Liver (tissue), 8 donors: ENCODE measurements at regions not wholly inside any gene's neighbourhood (a gene's known extent, or its start where the extent isn't known, plus 50 kb on each side); places are given as distances from the start of the nearest gene placed in this dataset.

Experiments
- DNase-seq: peaks from one replicate; pipeline ENCODE4 v3.0.0-alpha.2; 2017; ENCODE audit warnings: low spot score
- H3K27ac ChIP-seq, 2 donors: one replicate each; pipeline ENCODE4 v1.7.0; 2013; ENCODE audit warnings: inconsistent platforms in 2 of 2, low read length in 2 of 2, control low read depth in 1 of 2, low read depth in 1 of 2, mild to moderate bottlenecking in 1 of 2
- H3K27me3 ChIP-seq, 4 donors: one replicate each; pipeline versions ENCODE4 v1.6.1 to v1.7.0; 2013; ENCODE audit warnings: low read length in 3 of 4, inconsistent platforms in 1 of 4, mild to moderate bottlenecking in 1 of 4, moderate library complexity in 1 of 4; ENCODE audit not compliant: control insufficient read depth in 4 of 4, insufficient read depth in 4 of 4
- H3K36me3 ChIP-seq, 4 donors: one replicate each; pipeline versions ENCODE4 v1.6.1 to v1.7.0; 2013; ENCODE audit warnings: low read length in 3 of 4, mild to moderate bottlenecking in 3 of 4, low read depth in 1 of 4, moderate library complexity in 1 of 4; ENCODE audit not compliant: control insufficient read depth in 4 of 4, insufficient read depth in 3 of 4
- H3K4me1 ChIP-seq, 4 donors: one replicate each; pipeline versions ENCODE4 v1.6.1 to v1.7.0; 2013; ENCODE audit warnings: low read length in 3 of 4, mild to moderate bottlenecking in 3 of 4, moderate library complexity in 1 of 4; ENCODE audit not compliant: control insufficient read depth in 4 of 4, insufficient read depth in 4 of 4
- H3K4me3 ChIP-seq, 3 donors: one replicate each; pipeline versions ENCODE4 v1.6.1 to v1.7.0; 2013; ENCODE audit warnings: low read length in 3 of 3, control low read depth in 1 of 3, low read depth in 1 of 3, mild to moderate bottlenecking in 1 of 3
- H3K9ac ChIP-seq, 2 donors: one replicate each; pipeline ENCODE4 v1.7.0; 2013; ENCODE audit warnings: low read length in 2 of 2, mild to moderate bottlenecking in 2 of 2, moderate library complexity in 2 of 2, control low read depth in 1 of 2, low read depth in 1 of 2
- H3K9me3 ChIP-seq, 4 donors: one replicate each; pipeline versions ENCODE4 v1.6.1 to v1.7.0; 2013; ENCODE audit warnings: low read length in 3 of 4; ENCODE audit not compliant: control insufficient read depth in 4 of 4
- CTCF ChIP-seq: fragments of 150-350 bp; IDR thresholded peaks from 2 replicates; pipeline ENCODE4 v1.5.1; 2017; ENCODE audit warnings: improper control_type of control experiment, low read depth, low read length; ENCODE audit not compliant: missing input control
- EGR1 ChIP-seq, 2 donors: IDR thresholded peaks; 2 replicates each; pipeline ENCODE4 v1.6.1; 2016 to 2018; ENCODE audit warnings: antibody characterized with exemption in 2 of 2, low read depth in 2 of 2
- FOXA1 ChIP-seq: IDR thresholded peaks from 2 replicates; pipeline ENCODE4 v1.6.1; 2016; ENCODE audit warnings: antibody characterized with exemption
- FOXA2 ChIP-seq: IDR thresholded peaks from 2 replicates; pipeline ENCODE4 v1.6.1; 2016; ENCODE audit warnings: antibody characterized with exemption
- GABPA ChIP-seq, 2 donors: IDR thresholded peaks in 1 of 2; conservative IDR thresholded peaks in 1 of 2; 2 replicates each; pipeline ENCODE4 v1.6.1; 2016; ENCODE audit warnings: antibody characterized with exemption in 2 of 2, mild to moderate bottlenecking in 1 of 2, moderate library complexity in 1 of 2
- HNF4A ChIP-seq, 2 donors: conservative IDR thresholded peaks; 2 replicates each; pipeline ENCODE4 v1.6.1; 2016; ENCODE audit warnings: antibody characterized with exemption in 2 of 2, mild to moderate bottlenecking in 2 of 2
- HNF4G ChIP-seq: IDR thresholded peaks from 2 replicates; pipeline ENCODE4 v1.6.1; 2016; ENCODE audit warnings: antibody characterized with exemption
- JUND ChIP-seq, 2 donors: IDR thresholded peaks; 2 replicates each; pipeline ENCODE4 v1.6.1; 2016; ENCODE audit warnings: antibody characterized with exemption in 2 of 2
- MAX ChIP-seq: IDR thresholded peaks from 2 replicates; pipeline ENCODE4 v1.6.1; 2016; ENCODE audit warnings: antibody characterized with exemption
- NR2F2 ChIP-seq: IDR thresholded peaks from 2 replicates; pipeline ENCODE4 v1.6.1; 2016; ENCODE audit warnings: antibody characterized with exemption
- RAD21 ChIP-seq, 2 donors: IDR thresholded peaks; 2 replicates each; pipeline ENCODE4 v1.6.1; 2016; ENCODE audit warnings: antibody characterized with exemption in 2 of 2, mild to moderate bottlenecking in 2 of 2
- REST ChIP-seq: IDR thresholded peaks from 2 replicates; pipeline ENCODE4 v1.6.1; 2016; ENCODE audit warnings: antibody characterized with exemption, mild to moderate bottlenecking
- RXRA ChIP-seq, 2 donors: IDR thresholded peaks; 2 replicates each; pipeline ENCODE4 v1.6.1; 2017 to 2018; ENCODE audit warnings: antibody characterized with exemption in 2 of 2, mild to moderate bottlenecking in 1 of 2
- SP1 ChIP-seq: IDR thresholded peaks from 2 replicates; pipeline ENCODE4 v1.6.1; 2018; ENCODE audit warnings: antibody characterized with exemption, mild to moderate bottlenecking
- TAF1 ChIP-seq: conservative IDR thresholded peaks from 2 replicates; pipeline ENCODE4 v1.6.1; 2016; ENCODE audit warnings: antibody characterized with exemption, mild to moderate bottlenecking
- YY1 ChIP-seq: IDR thresholded peaks from 2 replicates; pipeline ENCODE4 v1.6.1; 2016; ENCODE audit warnings: antibody characterized with exemption, mild to moderate bottlenecking
- WGBS: extraction: QIAGEN DNeasy Blood & Tissue Kit; methylation state at CpG from one replicate; pipeline ENCODE4 v1.1.7; 2013; 5-methylcytosine and 5-hydroxymethylcytosine counted together
- TF ChIP-seq, protein P1 (sequence below): IDR thresholded peaks from 2 replicates; pipeline ENCODE4 v1.6.1; 2016; ENCODE audit warnings: antibody characterized with exemption
- TF ChIP-seq, protein P2 (sequence below): IDR thresholded peaks from 2 replicates; pipeline ENCODE4 v1.6.1; 2016; ENCODE audit warnings: antibody characterized with exemption
- donor health status: healthy.
- donor health status: healthy.
- donor health status: healthy.
- donor health status: healthy.
- donor health status: healthy.

DNA sequence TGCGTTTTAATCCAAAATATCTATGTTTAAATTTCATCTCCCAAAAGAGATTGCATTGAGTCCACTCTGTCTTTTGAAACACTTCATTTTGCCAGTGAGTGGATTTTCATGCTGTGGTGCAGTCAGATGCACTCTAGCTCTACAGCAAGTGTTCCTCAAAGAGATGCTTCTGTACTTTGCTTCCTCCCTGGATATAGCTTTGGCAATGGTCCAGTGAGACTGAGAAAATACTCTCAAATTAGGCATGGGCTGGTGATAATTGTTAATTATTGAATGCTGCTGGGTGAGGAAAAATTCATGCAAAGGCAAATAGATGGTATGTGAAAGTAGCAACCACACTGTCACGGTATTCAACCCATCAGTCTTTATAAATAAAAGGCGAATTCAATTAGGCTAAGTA, 396.9 kb downstream of the ADGRL2 start:
- Histone ChIP-seq H3K27me3 (no peaks in the 10 kb centered on the region), H3K36me3 (no peaks in the 10 kb centered on the region), H3K9me3 (no peaks in the 10 kb centered on the region), H3K4me1 (no peaks in the 10 kb centered on the region), H3K27ac (no peak overlapping the region), H3K9ac (no peak overlapping the region), H3K4me3 (no peak overlapping the region)
- DNase-seq = no peak
- 85% methylated on average over 3 of the region's 3 CpGs for WGBS
- TF ChIP-seq FOXA2 (no peak), EGR1 (IDR thresholded peaks at IDR 0.05; ENCODE audit: low read depth in 2 of 2) (no peak), JUND (IDR thresholded peaks at IDR 0.05) (no peak), RAD21 (IDR thresholded peaks at IDR 0.05) (no peak), GABPA (IDR thresholded peaks at IDR 0.05 in 1 of 2, conservative IDR thresholded peaks at IDR 0.05 in 1 of 2) (no peak), HNF4G (no peak), SP1 (no peak), HNF4A (conservative IDR thresholded peaks at IDR 0.05) (no peak), RXRA (IDR thresholded peaks at IDR 0.05) (no peak), TAF1 (no peak), YY1 (no peak), FOXA1 (no peak), REST (no peak), MAX (no peak), NR2F2 (no peak), CTCF (no peak)
- TF ChIP-seq, protein P1, sequence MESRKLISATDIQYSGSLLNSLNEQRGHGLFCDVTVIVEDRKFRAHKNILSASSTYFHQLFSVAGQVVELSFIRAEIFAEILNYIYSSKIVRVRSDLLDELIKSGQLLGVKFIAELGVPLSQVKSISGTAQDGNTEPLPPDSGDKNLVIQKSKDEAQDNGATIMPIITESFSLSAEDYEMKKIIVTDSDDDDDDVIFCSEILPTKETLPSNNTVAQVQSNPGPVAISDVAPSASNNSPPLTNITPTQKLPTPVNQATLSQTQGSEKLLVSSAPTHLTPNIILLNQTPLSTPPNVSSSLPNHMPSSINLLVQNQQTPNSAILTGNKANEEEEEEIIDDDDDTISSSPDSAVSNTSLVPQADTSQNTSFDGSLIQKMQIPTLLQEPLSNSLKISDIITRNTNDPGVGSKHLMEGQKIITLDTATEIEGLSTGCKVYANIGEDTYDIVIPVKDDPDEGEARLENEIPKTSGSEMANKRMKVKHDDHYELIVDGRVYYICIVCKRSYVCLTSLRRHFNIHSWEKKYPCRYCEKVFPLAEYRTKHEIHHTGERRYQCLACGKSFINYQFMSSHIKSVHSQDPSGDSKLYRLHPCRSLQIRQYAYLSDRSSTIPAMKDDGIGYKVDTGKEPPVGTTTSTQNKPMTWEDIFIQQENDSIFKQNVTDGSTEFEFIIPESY = no peak
- TF ChIP-seq, protein P2, sequence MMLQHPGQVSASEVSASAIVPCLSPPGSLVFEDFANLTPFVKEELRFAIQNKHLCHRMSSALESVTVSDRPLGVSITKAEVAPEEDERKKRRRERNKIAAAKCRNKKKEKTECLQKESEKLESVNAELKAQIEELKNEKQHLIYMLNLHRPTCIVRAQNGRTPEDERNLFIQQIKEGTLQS = no peak

GRCh38 chr1:82195245-82195644, 394.5 kb downstream of the ADGRL2 start:
- WGBS = 84% methylated on average over 3 of the region's 3 CpGs
- no peak for TF ChIP-seq JUND (IDR thresholded peaks at IDR 0.05)
- no peak for TF ChIP-seq HNF4A (conservative IDR thresholded peaks at IDR 0.05)
- TF ChIP-seq FOXA1 = no peak
- TF ChIP-seq CTCF = no peak
- no peak for TF ChIP-seq FOXA2
- no peak for TF ChIP-seq REST

More at GRCh38 chr1:82195245-82195644, 394.5 kb downstream of the ADGRL2 start:
- Histone ChIP-seq H3K4me3 (no peak overlapping the region), H3K4me1 (no peaks in the 10 kb centered on the region), H3K9ac (no peak overlapping the region), H3K27me3 (no peaks in the 10 kb centered on the region), H3K27ac (no peak overlapping the region), H3K9me3 (no peaks in the 10 kb centered on the region), H3K36me3 (no peaks in the 10 kb centered on the region)
- no peak for DNase-seq
